HepG2 (cell line): ENCODE measurements at regions not wholly inside any gene's neighbourhood (a gene's known extent, or its start where the extent isn't known, plus 50 kb on each side); places are given as distances from the start of the nearest gene placed in this dataset.
A peak's percentile ranks its signal among the peaks of the same experiment; 100 is the strongest.

Experiments
- ATAC-seq: fragments of 200-7000 bp; cut with Tn5 transposase; 3 replicates; pipeline ENCODE4 v1.9.1; 2020; ENCODE audit warnings: mild to moderate bottlenecking, moderate library complexity
- BruUV-seq: library from RNA; stranded (reverse); fragments of 400-500 nt; replicated peaks from 2 replicates; lab custom pipeline; 2021; lab: Mats Ljungman, UMichigan
- CTCF ChIA-PET: fragments of 300-600 bp; formaldehyde crosslinking; extraction: SDS; loops from one replicate; lab custom pipeline; 2021; ENCODE audit warnings: low total read pairs, inconsistent platforms, low intra/inter-chr PET ratio; lab: Yijun Ruan, JAX
- POLR2A ChIA-PET: fragments of 350-600 bp; sonication (Branson Sonifier 250); formaldehyde crosslinking; loops from one replicate; lab custom pipeline; 2020; ENCODE audit warnings: antibody characterized with exemption, inconsistent platforms; lab: Yijun Ruan, JAX
- DNase-seq: peaks from one replicate; pipeline ENCODE4 v3.0.0-alpha.2; 2015; ENCODE audit warnings: low spot score
- FAIRE-seq: peaks from 3 replicates; lab custom pipeline; 2011; peaks lifted over from hg19 to GRCh38; lab: Jason Lieb, UNC
- H2AFZ ChIP-seq: one replicate; pipeline ENCODE4 v1.6.1; 2011; ENCODE audit warnings: low read length, inconsistent platforms
- H3K27ac ChIP-seq: fragments of 300-600 bp; 3 replicates; pipeline ENCODE4 v1.8.0; 2011; ENCODE audit warnings: mixed run types, mild to moderate bottlenecking, mixed read lengths, low read length, inconsistent platforms; ENCODE audit not compliant: insufficient read depth; ENCODE audit errors: extremely low read length
- H3K27me3 ChIP-seq, 2 experiments: fragments of 200-600 bp in 1 of 2; 2 replicates in 1 of 2; 3 replicates in 1 of 2; pipeline versions ENCODE4 v1.6.0 to v1.8.0; 2011; ENCODE audit warnings: low read length in 2 of 2, mild to moderate bottlenecking in 2 of 2, moderate library complexity in 2 of 2, inconsistent platforms in 1 of 2; ENCODE audit not compliant: insufficient read depth in 2 of 2, control insufficient read depth in 1 of 2
- H3K36me3 ChIP-seq, 2 experiments: fragments of 200-600 bp in 1 of 2; replicated peaks in 1 of 2; 2 replicates in 1 of 2; 3 replicates in 1 of 2; pipeline versions ENCODE4 v1.5.1 to v1.8.0; 2011; ENCODE audit warnings: low read length in 2 of 2, inconsistent platforms in 1 of 2; ENCODE audit not compliant: insufficient read depth in 2 of 2, control insufficient read depth in 1 of 2
- H3K4me1 ChIP-seq: 2 replicates; pipeline ENCODE4 v1.5.1; 2012; ENCODE audit warnings: low read length, inconsistent platforms; ENCODE audit not compliant: insufficient read depth
- H3K4me2 ChIP-seq: 2 replicates; pipeline ENCODE4 v1.6.0; 2011; ENCODE audit warnings: low read depth, low read length, inconsistent platforms
- H3K4me3 ChIP-seq, 3 experiments: fragments of 200-600 bp in 1 of 3; sonication (generic), shearing (Covaris generic) in 1 of 3; replicated peaks in 1 of 3; 2 replicates each; pipeline ENCODE4 v1.5.1; 2011 to 2016; ENCODE audit warnings: low read length in 3 of 3, inconsistent platforms in 2 of 3, low read depth in 2 of 3, mild to moderate bottlenecking in 2 of 3, control low read depth in 1 of 3, mixed read lengths in 1 of 3; ENCODE audit not compliant: insufficient read depth in 1 of 3
- H3K79me2 ChIP-seq: one replicate; pipeline ENCODE4 v1.6.1; 2011; ENCODE audit warnings: low read length, inconsistent platforms; ENCODE audit not compliant: insufficient read depth
- H3K9ac ChIP-seq: 2 replicates; pipeline ENCODE4 v1.6.0; 2011; ENCODE audit warnings: mild to moderate bottlenecking, low read depth, low read length, inconsistent platforms; ENCODE audit not compliant: insufficient read depth
- H3K9me3 ChIP-seq: 2 replicates; pipeline ENCODE4 v1.5.1; 2012; ENCODE audit warnings: mild to moderate bottlenecking, low read length
- H4K20me1 ChIP-seq: 2 replicates; pipeline ENCODE4 v1.6.0; 2011; ENCODE audit warnings: inconsistent platforms, mild to moderate bottlenecking, low read length, moderate library complexity; ENCODE audit not compliant: insufficient read depth
- ISL2 ChIP-seq: sonication (generic); formaldehyde crosslinking; IDR thresholded peaks from 2 replicates; pipeline ENCODE4 v1.5.0; 2020; ENCODE audit warnings: missing genetic modification reagents
- KDM2A ChIP-seq: sonication (generic); formaldehyde crosslinking; IDR thresholded peaks from 2 replicates; pipeline ENCODE4 v1.4.0; 2020; ENCODE audit warnings: low read depth, missing genetic modification reagents, borderline replicate concordance
- ZFY ChIP-seq: sonication (generic); formaldehyde crosslinking; IDR thresholded peaks from 2 replicates; pipeline ENCODE4 v1.4.0; 2020; ENCODE audit warnings: missing genetic modification reagents
- ZNF263 ChIP-seq: sonication (generic); formaldehyde crosslinking; IDR thresholded peaks from 2 replicates; pipeline ENCODE4 v1.4.0; 2020; ENCODE audit warnings: missing genetic modification reagents
- ZNF782 ChIP-seq: sonication (generic); formaldehyde crosslinking; IDR thresholded peaks from 2 replicates; pipeline ENCODE4 v1.4.0; 2020; ENCODE audit warnings: missing genetic modification reagents, mild to moderate bottlenecking, borderline replicate concordance
- WGBS: methylation state at CpG from one replicate; pipeline ENCODE4 v1.1.6; 2017; ENCODE audit warnings: low lambda C conversion rate; 5-methylcytosine and 5-hydroxymethylcytosine counted together
- in situ Hi-C: cut with HindIII; loops from 2 replicates; pipeline ENCODE4 v1.10.0; 2017; ENCODE audit warnings: low pct_unique_long_range_greater_than_20kb; ENCODE audit not compliant: extremely low pct_ligation_motif_present
- intact Hi-C: fragments of 100-400 bp; cut with micrococcal nuclease; formaldehyde crosslinking; loops from one replicate; pipeline ENCODE4 v1.10.0; 2022; ENCODE audit not compliant: unreplicated experiment

GRCh38 chr20:39358052-39358451 is 395.9 kb downstream of the DHX35 start:
- DNase-seq (no peak), ATAC-seq (no peak), FAIRE-seq (no peak)
- Histone ChIP-seq H3K4me1 (no peaks in the 10 kb centered on the region), H3K4me3 (no peak overlapping the region), H2AFZ (no peak overlapping the region), H3K79me2 (no peaks in the 10 kb centered on the region), H3K4me2 (no peak overlapping the region), H3K9me3 (no peaks in the 10 kb centered on the region), H4K20me1 (no peaks in the 10 kb centered on the region), H3K36me3 (no peaks in the 10 kb centered on the region), H3K27me3 (no peaks in the 10 kb centered on the region), H3K27ac (no peak overlapping the region), H3K9ac (no peak overlapping the region)
- 0% methylated on average over 1 of the region's 1 CpG for WGBS
- POLR2A ChIA-PET, result no interaction called here
- no TSS peak for BruUV-seq
- TF ChIP-seq ZNF782 (CRISPR knock-in tag) (no peak), ISL2 (CRISPR knock-in tag) (no peak), ZFY (CRISPR knock-in tag) (no peak)
- intact Hi-C loops (no loop called here), in situ Hi-C loops (no loop called here)
- CTCF ChIA-PET, result no interaction called here

DNA sequence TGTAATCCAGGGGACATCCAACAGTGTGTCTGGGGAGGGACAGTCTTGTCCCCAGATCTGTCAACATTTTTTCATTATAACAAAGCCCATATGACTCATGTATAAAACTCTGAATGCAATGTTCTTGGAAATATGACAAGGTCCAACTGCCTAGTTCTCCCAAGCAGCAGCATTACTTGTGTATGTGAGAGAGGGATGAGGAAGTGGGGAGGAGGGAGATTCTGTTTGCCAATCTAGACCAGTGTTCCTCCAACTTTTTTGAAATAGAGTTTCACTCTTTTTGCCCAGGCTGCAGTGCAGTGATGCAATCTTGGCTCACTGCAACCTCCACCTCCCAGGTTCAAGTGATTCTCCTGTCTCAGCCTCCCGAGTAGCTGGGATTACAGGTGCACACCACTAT is 394.8 kb downstream of the DHX35 start:
- Histone ChIP-seq H3K9ac (no peak overlapping the region), H3K4me2 (no peak overlapping the region), H3K4me3 (no peak overlapping the region), H3K4me1 (no peaks in the 10 kb centered on the region), H4K20me1 (no peaks in the 10 kb centered on the region), H2AFZ (no peak overlapping the region), H3K79me2 (no peaks in the 10 kb centered on the region), H3K9me3 (no peaks in the 10 kb centered on the region), H3K27ac (no peak overlapping the region), H3K36me3 (no peaks in the 10 kb centered on the region), H3K27me3 (no peaks in the 10 kb centered on the region)
- in situ Hi-C loops, result no loop called here
- 4% methylated on average over 1 of the region's 1 CpG for WGBS
- DNase-seq (no peak), FAIRE-seq (no peak), ATAC-seq (no peak)
- CTCF ChIA-PET, result no interaction called here
- TF ChIP-seq ZNF263 (CRISPR knock-in tag), result 0 out of 2 replicates have a peak, but pooled peaks have one; percentile 15
- no peak for TF ChIP-seq KDM2A (CRISPR knock-in tag)
- POLR2A ChIA-PET, result no interaction called here
- intact Hi-C loops, result no loop called here
- BruUV-seq, result no TSS peak
